H1 (cell line): ENCODE measurements at regions not wholly inside any gene's neighbourhood (a gene's known extent, or its start where the extent isn't known, plus 50 kb on each side); places are given as distances from the start of the nearest gene placed in this dataset.

Source experiments
- CTCF ChIA-PET: fragments of 300-600 bp; sonication (Branson Sonifier 250); formaldehyde crosslinking; loops from one replicate; lab custom pipeline; 2021; ENCODE audit not compliant: partially characterized antibody; lab: Charles Lee
- POLR2A ChIA-PET: fragments of 300-600 bp; sonication (Branson Sonifier 250); formaldehyde crosslinking; loops from one replicate; lab custom pipeline; 2021; ENCODE audit warnings: inconsistent platforms; ENCODE audit not compliant: partially characterized antibody; lab: Charles Lee
- DNase-seq, 2 experiments: peaks; one replicate each; pipeline versions ENCODE4 v3.0.0 to v3.0.0-alpha.2; 2010 to 2022; ENCODE audit warnings: low spot score in 2 of 2, low read depth in 1 of 2, mixed read lengths in 1 of 2
- FAIRE-seq: peaks from 2 replicates; lab custom pipeline; 2011; peaks lifted over from hg19 to GRCh38; lab: Jason Lieb, UNC
- H2AFZ ChIP-seq: 2 replicates; pipeline ENCODE4 v1.8.1; 2012; ENCODE audit warnings: low read length, inconsistent platforms
- H2AK5ac ChIP-seq: 2 replicates; pipeline ENCODE4 v1.6.1; 2013; ENCODE audit warnings: low read depth, low read length
- H2BK120ac ChIP-seq: replicated peaks from 2 replicates; pipeline ENCODE3; 2013; ENCODE audit warnings: low read depth, low read length, inconsistent platforms
- H2BK12ac ChIP-seq: 2 replicates; pipeline ENCODE4 v1.6.1; 2013; ENCODE audit warnings: low read depth, low read length
- H2BK15ac ChIP-seq: 2 replicates; pipeline ENCODE4 v1.6.1; 2013; ENCODE audit warnings: low read length
- H2BK20ac ChIP-seq: 2 replicates; pipeline ENCODE4 v1.6.1; 2013; ENCODE audit warnings: low read length
- H2BK5ac ChIP-seq: 2 replicates; pipeline ENCODE4 v1.6.1; 2013; ENCODE audit warnings: low read depth, low read length
- H3K14ac ChIP-seq: 2 replicates; pipeline ENCODE4 v1.6.1; 2013; ENCODE audit warnings: inconsistent platforms; ENCODE audit not compliant: insufficient read length
- H3K18ac ChIP-seq: 2 replicates; pipeline ENCODE4 v1.6.1; 2013; ENCODE audit warnings: low read length; ENCODE audit errors: extremely low read depth
- H3K23ac ChIP-seq: 2 replicates; pipeline ENCODE4 v1.6.1; 2013; ENCODE audit warnings: inconsistent platforms; ENCODE audit not compliant: insufficient read length
- H3K23me2 ChIP-seq: 2 replicates; pipeline ENCODE4 v1.6.1; 2013; ENCODE audit warnings: low read depth, low read length
- H3K27ac ChIP-seq: 2 replicates; pipeline ENCODE4 v1.6.1; 2011; ENCODE audit warnings: low read depth, low read length, inconsistent platforms
- H3K27me3 ChIP-seq, 4 experiments: replicated peaks in 1 of 4; 1 replicate in 1 of 4; 2 replicates in 3 of 4; pipeline versions ENCODE4 v1.6.1 to v1.8.1; 2011 to 2013; ENCODE audit warnings: low read length in 3 of 4, mild to moderate bottlenecking in 3 of 4, inconsistent platforms in 2 of 4, mixed read lengths in 2 of 4, moderate library complexity in 1 of 4; ENCODE audit not compliant: control insufficient read depth in 3 of 4, insufficient read depth in 3 of 4; ENCODE audit errors: extremely low read depth in 1 of 4
- H3K36me3 ChIP-seq, 4 experiments: 2 replicates each; pipeline versions ENCODE4 v1.6.1 to v1.8.1; 2011 to 2013; ENCODE audit warnings: mild to moderate bottlenecking in 4 of 4, low read length in 3 of 4, moderate library complexity in 2 of 4, control low read depth in 1 of 4, inconsistent platforms in 1 of 4; ENCODE audit not compliant: insufficient read depth in 4 of 4, control insufficient read depth in 2 of 4
- H3K4ac ChIP-seq: replicated peaks from 2 replicates; pipeline ENCODE3; 2013; ENCODE audit warnings: low read length, low read depth, mixed read lengths, inconsistent platforms; ENCODE audit not compliant: insufficient read length
- H3K4me1 ChIP-seq, 4 experiments: replicated peaks in 1 of 4; 1 replicate in 1 of 4; 2 replicates in 3 of 4; pipeline versions ENCODE4 v1.6.1 to v1.8.1; 2011 to 2013; ENCODE audit warnings: low read length in 3 of 4, inconsistent platforms in 2 of 4, mixed read lengths in 1 of 4; ENCODE audit not compliant: insufficient read depth in 4 of 4, control insufficient read depth in 3 of 4
- H3K4me2 ChIP-seq, 2 experiments: 2 replicates each; pipeline versions ENCODE4 v1.6.1 to v1.8.1; 2011 to 2013; ENCODE audit warnings: low read depth in 2 of 2, low read length in 2 of 2, control low read depth in 1 of 2, inconsistent platforms in 1 of 2, mild to moderate bottlenecking in 1 of 2; ENCODE audit not compliant: insufficient read depth in 1 of 2
- H3K4me3 ChIP-seq, 4 experiments: fragments of 200-600, 300-600 bp in 1 of 4; sonication (generic), shearing (Covaris generic), sonication (Bioruptor Twin) in 1 of 4; 2 replicates each; pipeline versions ENCODE4 v1.5.1 to v1.8.1; 2011 to 2016; ENCODE audit warnings: low read length in 4 of 4, low read depth in 3 of 4, control low read depth in 2 of 4, inconsistent platforms in 2 of 4, mild to moderate bottlenecking in 2 of 4, mixed read lengths in 1 of 4, moderate library complexity in 1 of 4; ENCODE audit not compliant: insufficient read depth in 2 of 4; ENCODE audit errors: extremely low read depth in 1 of 4
- H3K56ac ChIP-seq: replicated peaks from 2 replicates; pipeline ENCODE3; 2013; ENCODE audit warnings: low read depth, mild to moderate bottlenecking, mixed read lengths, low read length, inconsistent platforms; ENCODE audit not compliant: insufficient read length
- H3K79me1 ChIP-seq: 2 replicates; pipeline ENCODE4 v1.6.1; 2013; ENCODE audit warnings: low read depth, low read length, control low read depth
- H3K79me2 ChIP-seq, 2 experiments: 2 replicates each; pipeline versions ENCODE4 v1.6.1 to v1.8.1; 2012 to 2013; ENCODE audit warnings: low read length in 2 of 2, mild to moderate bottlenecking in 2 of 2, inconsistent platforms in 1 of 2; ENCODE audit not compliant: insufficient read depth in 2 of 2, control insufficient read depth in 1 of 2
- H3K9ac ChIP-seq, 4 experiments: replicated peaks in 1 of 4; 1 replicate in 1 of 4; 2 replicates in 3 of 4; pipeline versions ENCODE4 v1.6.1 to v1.8.1; 2011 to 2013; ENCODE audit warnings: low read depth in 3 of 4, low read length in 3 of 4, control low read depth in 2 of 4, mild to moderate bottlenecking in 2 of 4, moderate library complexity in 2 of 4, inconsistent platforms in 1 of 4; ENCODE audit errors: extremely low read depth in 1 of 4
- H3K9me3 ChIP-seq, 2 experiments: 2 replicates each; pipeline versions ENCODE4 v1.6.1 to v1.8.1; 2012 to 2013; ENCODE audit warnings: mild to moderate bottlenecking in 2 of 2, moderate library complexity in 2 of 2, control low read depth in 1 of 2, inconsistent platforms in 1 of 2, low read depth in 1 of 2, low read length in 1 of 2, mixed read lengths in 1 of 2; ENCODE audit not compliant: insufficient read depth in 2 of 2
- H4K20me1 ChIP-seq, 2 experiments: replicated peaks in 1 of 2; 2 replicates each; pipeline versions ENCODE3 to v1.8.1; 2011 to 2013; ENCODE audit warnings: inconsistent platforms in 2 of 2, low read length in 2 of 2, mild to moderate bottlenecking in 1 of 2; ENCODE audit not compliant: insufficient read depth in 2 of 2, control insufficient read depth in 1 of 2
- H4K5ac ChIP-seq: 2 replicates; pipeline ENCODE4 v1.6.1; 2013; ENCODE audit warnings: low read length, low read depth, mixed read lengths, inconsistent platforms; ENCODE audit not compliant: insufficient read length
- H4K8ac ChIP-seq: 2 replicates; pipeline ENCODE4 v1.8.0; 2013; ENCODE audit warnings: mild to moderate bottlenecking, moderate library complexity, low read length, inconsistent platforms; ENCODE audit not compliant: insufficient read depth; ENCODE audit errors: extremely low read depth
- H4K91ac ChIP-seq: replicated peaks from 2 replicates; pipeline ENCODE3; 2013; ENCODE audit warnings: low read length, mixed read lengths, inconsistent platforms; ENCODE audit not compliant: insufficient read length
- ATF3 ChIP-seq: IDR thresholded peaks from 2 replicates; pipeline ENCODE4 v1.6.1; 2011; ENCODE audit warnings: low read depth, mild to moderate bottlenecking, low read length; ENCODE audit not compliant: insufficient read depth
- EGR1 ChIP-seq: IDR thresholded peaks from 2 replicates; pipeline ENCODE4 v1.6.1; 2011; ENCODE audit warnings: low read depth, low read length, borderline replicate concordance
- GTF2F1 ChIP-seq: IDR thresholded peaks from 2 replicates; pipeline ENCODE4 v1.6.1; 2012; ENCODE audit warnings: low read depth, low read length, improper control_type of control experiment, borderline replicate concordance
- KDM1A ChIP-seq: fragments of 200-600, 300-600 bp; sonication (generic); IDR thresholded peaks from 2 replicates; pipeline ENCODE4 v1.7.1; 2016; ENCODE audit warnings: mild to moderate bottlenecking, low read length, borderline replicate concordance
- MAX ChIP-seq: IDR thresholded peaks from 2 replicates; pipeline ENCODE4 v1.6.1; 2012; ENCODE audit warnings: inconsistent platforms
- PHF8 ChIP-seq: fragments of 200-600 bp; sonication (generic); conservative IDR thresholded peaks from 2 replicates; pipeline ENCODE4 v1.7.1; 2012; ENCODE audit warnings: low read depth, mild to moderate bottlenecking, inconsistent platforms, low read length, moderate library complexity
- POLR2AphosphoS5 ChIP-seq: IDR thresholded peaks from 2 replicates; pipeline ENCODE4 v1.6.1; 2011; ENCODE audit warnings: low read depth, low read length
- SP1 ChIP-seq: IDR thresholded peaks from 2 replicates; pipeline ENCODE4 v1.6.1; 2011; ENCODE audit warnings: low read depth, low read length
- SRF ChIP-seq: IDR thresholded peaks from 2 replicates; pipeline ENCODE4 v1.6.1; 2011; ENCODE audit warnings: mild to moderate bottlenecking, low read depth, low read length, moderate library complexity
- ZNF274 ChIP-seq: IDR thresholded peaks from 2 replicates; pipeline ENCODE4 v1.7.0; 2012; ENCODE audit warnings: low read length, borderline replicate concordance; ENCODE audit errors: extremely low read depth
- WGBS, 2 experiments: shearing (Covaris generic) in 1 of 2; methylation state at CpG; one replicate each; pipeline versions ENCODE4 v1.1.6 to v1.1.7; 2013 to 2015; ENCODE audit warnings: low lambda C conversion rate in 2 of 2, mixed read lengths in 2 of 2, inconsistent platforms in 1 of 2, low coverage in 1 of 2, missing lambda C conversion rate in 1 of 2; ENCODE audit not compliant: insufficient replicate concordance in 2 of 2, insufficient coverage in 1 of 2, insufficient read length in 1 of 2; ENCODE audit errors: extremely low coverage in 1 of 2, missing lambda C conversion rate in 1 of 2; 5-methylcytosine and 5-hydroxymethylcytosine counted together

GRCh38 chr13:59012731-59013130, 1151.0 kb downstream of the DIAPH3 start:
- Histone ChIP-seq H3K14ac (no peak overlapping the region), H2BK12ac (no peak overlapping the region), H3K18ac (no peak overlapping the region), H3K79me2 (no peaks in the 10 kb centered on the region), H3K9ac (no peak overlapping the region), H3K4me2 (no peak overlapping the region), H3K23ac (no peak overlapping the region), H3K9me3 (no peaks in the 10 kb centered on the region), H4K91ac (no peak overlapping the region), H3K79me1 (no peaks in the 10 kb centered on the region), H4K20me1 (no peaks in the 10 kb centered on the region), H2BK120ac (no peak overlapping the region), H2BK5ac (no peak overlapping the region), H4K8ac (no peak overlapping the region), H3K4me1 (0 out of 7 replicates have a peak, but pooled peaks cover 0 to 2% (median 0%) of the 10 kb centered on the region in 4 experiments), H3K36me3 (no peaks in the 10 kb centered on the region), H2AFZ (no peak overlapping the region), H4K5ac (no peak overlapping the region), H2BK15ac (no peak overlapping the region), H2AK5ac (no peak overlapping the region), H3K56ac (no peak overlapping the region), H3K4me3 (no peak overlapping the region), H3K27me3 (no peaks in the 10 kb centered on the region), H2BK20ac (no peak overlapping the region), H3K23me2 (no peaks in the 10 kb centered on the region; the same call in 1 of the 2 replicates), H3K4ac (no peak overlapping the region), H3K27ac (no peak overlapping the region)
- WGBS, 2 experiments: 84% methylated on average over 11 of the region's 11 CpGs; no CpG with 5 or more reads in 1 of the 2 experiments
- ChIA-PET CTCF (interaction anchor here (0.6 kb wide), 1 partner anchor 931 kb away, joined by 3 read pairs; no protein-coding TSS in a partner anchor), POLR2A (no interaction called here)
- no peak for DNase-seq
- TF ChIP-seq ATF3 (no peak), KDM1A (no peak), ZNF274 (no peak), SP1 (no peak), SRF (no peak), MAX (no peak), EGR1 (no peak), POLR2AphosphoS5 (no peak), PHF8 (no peak), GTF2F1 (no peak)
- FAIRE-seq: peak; percentile 13
